H9 (cell line): ENCODE measurements at regions not wholly inside any gene's neighbourhood (a gene's known extent, or its start where the extent isn't known, plus 50 kb on each side); places are given as distances from the start of the nearest gene placed in this dataset.

Source experiments
- DNase-seq: peaks from one replicate; pipeline ENCODE4 v3.0.0-alpha.2; 2017
- H2AFZ ChIP-seq: one replicate; pipeline ENCODE4 v1.6.1; 2013; ENCODE audit warnings: mild to moderate bottlenecking, low read length, control low read depth, moderate library complexity
- H2AK5ac ChIP-seq: 2 replicates; pipeline ENCODE4 v1.6.1; 2013; ENCODE audit warnings: low read length, control low read depth, mixed read lengths; ENCODE audit not compliant: insufficient read length
- H2BK120ac ChIP-seq: one replicate; pipeline ENCODE4 v1.6.1; 2013; ENCODE audit warnings: low read depth, mild to moderate bottlenecking, low read length, control low read depth, inconsistent platforms; ENCODE audit not compliant: poor library complexity, severe bottlenecking
- H2BK12ac ChIP-seq: 2 replicates; pipeline ENCODE4 v1.6.1; 2013; ENCODE audit warnings: low read length, control low read depth, mixed read lengths, low read depth; ENCODE audit not compliant: insufficient read length
- H2BK15ac ChIP-seq: 2 replicates; pipeline ENCODE4 v1.6.1; 2013; ENCODE audit warnings: low read depth, low read length, control low read depth
- H2BK20ac ChIP-seq: one replicate; pipeline ENCODE4 v1.6.1; 2013; ENCODE audit warnings: low read depth, mild to moderate bottlenecking, low read length, control low read depth, inconsistent platforms; ENCODE audit not compliant: poor library complexity, severe bottlenecking
- H2BK5ac ChIP-seq: 2 replicates; pipeline ENCODE4 v1.6.1; 2013; ENCODE audit warnings: low read length, control low read depth, mixed read lengths; ENCODE audit not compliant: insufficient read length
- H3K14ac ChIP-seq: 2 replicates; pipeline ENCODE4 v1.6.1; 2013; ENCODE audit warnings: low read length, control low read depth; ENCODE audit not compliant: insufficient read depth
- H3K18ac ChIP-seq: 2 replicates; pipeline ENCODE4 v1.6.1; 2013; ENCODE audit warnings: low read depth, mild to moderate bottlenecking, mixed read lengths, low read length, control low read depth; ENCODE audit not compliant: insufficient read length
- H3K23ac ChIP-seq: 2 replicates; pipeline ENCODE4 v1.6.1; 2013; ENCODE audit warnings: low read length, control low read depth, mixed read lengths, low read depth; ENCODE audit not compliant: insufficient read length
- H3K23me2 ChIP-seq: 2 replicates; pipeline ENCODE4 v1.6.1; 2013; ENCODE audit warnings: low read depth, mild to moderate bottlenecking, mixed read lengths, low read length, control low read depth; ENCODE audit not compliant: insufficient read length, poor library complexity, severe bottlenecking
- H3K27ac ChIP-seq: 2 replicates; pipeline ENCODE4 v1.5.1; 2013; ENCODE audit warnings: low read length, control low read depth, mixed read lengths, low read depth; ENCODE audit not compliant: insufficient read length
- H3K27me3 ChIP-seq: 2 replicates; pipeline ENCODE4 v1.6.1; 2013; ENCODE audit warnings: low read length, control low read depth, inconsistent platforms; ENCODE audit not compliant: insufficient read depth
- H3K4ac ChIP-seq: 2 replicates; pipeline ENCODE4 v1.6.1; 2013; ENCODE audit warnings: low read depth, mild to moderate bottlenecking, control low read depth, inconsistent platforms, low read length, moderate library complexity
- H3K4me1 ChIP-seq: 2 replicates; pipeline ENCODE4 v1.6.1; 2013; ENCODE audit warnings: low read length, control low read depth, inconsistent platforms; ENCODE audit not compliant: insufficient read depth
- H3K4me2 ChIP-seq: 2 replicates; pipeline ENCODE4 v1.6.1; 2013; ENCODE audit warnings: low read length, control low read depth, mixed read lengths; ENCODE audit not compliant: insufficient read length, insufficient read depth
- H3K56ac ChIP-seq: 2 replicates; pipeline ENCODE4 v1.6.1; 2013; ENCODE audit warnings: low read depth, mild to moderate bottlenecking, mixed read lengths, low read length, control low read depth; ENCODE audit not compliant: insufficient read length
- H3K79me1 ChIP-seq: 2 replicates; pipeline ENCODE4 v1.6.1; 2013; ENCODE audit warnings: low read depth, mild to moderate bottlenecking, moderate library complexity, low read length, control low read depth, inconsistent platforms; ENCODE audit not compliant: insufficient read depth, poor library complexity, severe bottlenecking
- H3K79me2 ChIP-seq: 2 replicates; pipeline ENCODE4 v1.6.1; 2013; ENCODE audit warnings: low read length, control low read depth, inconsistent platforms; ENCODE audit not compliant: insufficient read depth
- H3K9ac ChIP-seq: 2 replicates; pipeline ENCODE4 v1.6.1; 2013; ENCODE audit warnings: low read length, control low read depth, mixed read lengths; ENCODE audit not compliant: insufficient read length; ENCODE audit errors: extremely low read depth
- H3K9me3 ChIP-seq: one replicate; pipeline ENCODE4 v1.6.1; 2013; ENCODE audit warnings: low read depth, low read length, inconsistent platforms; ENCODE audit not compliant: control insufficient read depth
- H3T11ph ChIP-seq: one replicate; pipeline ENCODE4 v1.6.1; 2013; ENCODE audit warnings: mild to moderate bottlenecking, low read length, control low read depth, inconsistent platforms
- H4K20me1 ChIP-seq: one replicate; pipeline ENCODE4 v1.6.1; 2013; ENCODE audit not compliant: control insufficient read depth, insufficient read length, insufficient read depth
- H4K5ac ChIP-seq: 2 replicates; pipeline ENCODE4 v1.6.1; 2013; ENCODE audit warnings: low read depth, mild to moderate bottlenecking, mixed read lengths, low read length, control low read depth; ENCODE audit not compliant: insufficient read length
- H4K8ac ChIP-seq: replicated peaks from 2 replicates; pipeline ENCODE4 v1.6.1; 2013; ENCODE audit warnings: low read length, control low read depth, mixed read lengths, low read depth; ENCODE audit not compliant: insufficient read length
- H4K91ac ChIP-seq: 2 replicates; pipeline ENCODE4 v1.6.1; 2013; ENCODE audit warnings: low read depth, mild to moderate bottlenecking, moderate library complexity, mixed read lengths, low read length, control low read depth; ENCODE audit not compliant: insufficient read length
- H3K27ac Mint-ChIP-seq, 3 experiments: 2 replicates in 2 of 3; 3 replicates in 1 of 3; pipeline ENCODE4 v1.8.0; 2020 to 2021; ENCODE audit warnings: mixed read lengths in 3 of 3, mild to moderate bottlenecking in 1 of 3, moderate library complexity in 1 of 3
- H3K27me3 Mint-ChIP-seq: 2 replicates; pipeline ENCODE4 v1.8.0; 2021; ENCODE audit warnings: low read depth, mild to moderate bottlenecking, moderate library complexity, mixed read lengths
- H3K36me3 Mint-ChIP-seq, 3 experiments: 2 replicates in 2 of 3; 3 replicates in 1 of 3; pipeline ENCODE4 v1.8.0; 2020 to 2021; ENCODE audit warnings: low read depth in 3 of 3, mixed read lengths in 3 of 3; ENCODE audit not compliant: insufficient read depth in 1 of 3
- H3K4me1 Mint-ChIP-seq, 2 experiments: 2 replicates each; pipeline ENCODE4 v1.8.0; 2020; ENCODE audit warnings: mixed read lengths in 2 of 2
- H3K4me3 Mint-ChIP-seq, 2 experiments: 2 replicates in 1 of 2; 3 replicates in 1 of 2; pipeline ENCODE4 v1.8.0; 2020 to 2021; ENCODE audit warnings: mild to moderate bottlenecking in 2 of 2, mixed read lengths in 2 of 2, moderate library complexity in 1 of 2
- H3K9me3 Mint-ChIP-seq, 2 experiments: 2 replicates in 1 of 2; 3 replicates in 1 of 2; pipeline ENCODE4 v1.8.0; 2020; ENCODE audit warnings: mild to moderate bottlenecking in 2 of 2, mixed read lengths in 2 of 2, moderate library complexity in 1 of 2
- WGBS: extraction: QIAGEN DNeasy Blood & Tissue Kit; methylation state at CpG from one replicate; pipeline ENCODE4 v1.1.7; 2013; ENCODE audit warnings: missing lambda C conversion rate, low lambda C conversion rate, mixed read lengths; ENCODE audit not compliant: insufficient read length; ENCODE audit errors: extremely low coverage; 5-methylcytosine and 5-hydroxymethylcytosine counted together
- TF ChIP-seq, protein P1 (sequence below): fragments of 200-600 bp; sonication (generic); conservative IDR thresholded peaks from 3 replicates; pipeline ENCODE4 v1.8.0; 2021; ENCODE audit warnings: antibody characterized with exemption, mild to moderate bottlenecking

DNA sequence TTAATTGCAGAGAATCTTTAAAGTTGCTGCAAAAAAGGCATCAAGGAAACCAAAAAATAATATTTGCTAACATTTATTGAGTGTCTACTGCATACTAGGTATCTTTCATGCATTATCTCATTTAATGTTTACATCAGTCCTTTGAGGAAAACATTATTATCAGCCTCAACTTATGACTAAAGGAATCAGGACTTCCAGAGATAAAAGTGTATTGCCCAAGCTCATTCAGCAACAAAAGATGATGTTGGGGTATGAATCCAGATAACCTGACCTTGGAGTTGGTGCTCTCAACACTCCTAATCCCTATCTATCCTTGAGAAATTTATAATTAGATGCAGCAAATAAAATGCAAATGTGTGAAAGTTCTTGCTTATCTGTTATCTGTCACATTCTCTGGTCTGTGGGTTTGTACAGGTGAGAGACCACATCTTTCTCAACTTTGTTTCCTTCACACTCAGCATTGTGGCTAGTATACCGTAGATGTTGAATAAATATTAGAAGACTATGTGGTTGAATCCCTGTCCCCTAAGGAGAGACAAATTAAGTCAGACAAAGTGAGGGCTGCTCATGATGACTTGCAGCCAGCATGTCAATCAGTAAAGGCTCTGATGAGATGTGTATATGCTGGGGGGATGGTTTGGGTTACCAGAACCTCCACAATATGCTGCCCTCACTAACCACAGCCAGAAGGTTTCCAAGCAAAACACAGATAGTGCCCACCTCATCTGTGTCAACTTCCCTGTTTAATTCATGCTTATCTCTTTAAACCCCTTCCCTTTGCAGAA, 82.6 kb downstream of the NOG start:
- H2BK5ac ChIP-seq: no peak overlapping the region
- H3K79me1 ChIP-seq: no peaks in the 10 kb centered on the region
- no peak overlapping the region for H4K5ac ChIP-seq
- peaks cover 5% of the 10 kb centered on the region for H3K23me2 ChIP-seq
- no peak for DNase-seq
- H3K27ac Mint-ChIP-seq: no peak overlapping the region
- no peak overlapping the region for H3K4me3 Mint-ChIP-seq
- TF ChIP-seq, protein P1, sequence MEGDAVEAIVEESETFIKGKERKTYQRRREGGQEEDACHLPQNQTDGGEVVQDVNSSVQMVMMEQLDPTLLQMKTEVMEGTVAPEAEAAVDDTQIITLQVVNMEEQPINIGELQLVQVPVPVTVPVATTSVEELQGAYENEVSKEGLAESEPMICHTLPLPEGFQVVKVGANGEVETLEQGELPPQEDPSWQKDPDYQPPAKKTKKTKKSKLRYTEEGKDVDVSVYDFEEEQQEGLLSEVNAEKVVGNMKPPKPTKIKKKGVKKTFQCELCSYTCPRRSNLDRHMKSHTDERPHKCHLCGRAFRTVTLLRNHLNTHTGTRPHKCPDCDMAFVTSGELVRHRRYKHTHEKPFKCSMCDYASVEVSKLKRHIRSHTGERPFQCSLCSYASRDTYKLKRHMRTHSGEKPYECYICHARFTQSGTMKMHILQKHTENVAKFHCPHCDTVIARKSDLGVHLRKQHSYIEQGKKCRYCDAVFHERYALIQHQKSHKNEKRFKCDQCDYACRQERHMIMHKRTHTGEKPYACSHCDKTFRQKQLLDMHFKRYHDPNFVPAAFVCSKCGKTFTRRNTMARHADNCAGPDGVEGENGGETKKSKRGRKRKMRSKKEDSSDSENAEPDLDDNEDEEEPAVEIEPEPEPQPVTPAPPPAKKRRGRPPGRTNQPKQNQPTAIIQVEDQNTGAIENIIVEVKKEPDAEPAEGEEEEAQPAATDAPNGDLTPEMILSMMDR: no peak
- H3K27me3 ChIP-seq: peaks cover 10% of the 10 kb centered on the region; the same call in 1 of the 2 replicates
- no peak overlapping the region for H3K14ac ChIP-seq
- peaks cover 16% of the 10 kb centered on the region for H3K27me3 Mint-ChIP-seq
- no peak overlapping the region for H3K4ac ChIP-seq
- no peaks in the 10 kb centered on the region for H3K9me3 ChIP-seq
- no peak overlapping the region for H3K4me2 ChIP-seq
- peaks cover 0 to 2% of the 10 kb centered on the region in 2 experiments; a peak in 3 of 5 replicates for H3K9me3 Mint-ChIP-seq
- no CpG with 5 or more reads among the region's 1 CpG for WGBS
- no peak overlapping the region for H4K8ac ChIP-seq
- H2BK120ac ChIP-seq: no peak overlapping the region
- no peak overlapping the region for H2BK20ac ChIP-seq
- H3K27ac ChIP-seq: no peak overlapping the region
- H4K20me1 ChIP-seq: no peaks in the 10 kb centered on the region
- H2BK15ac ChIP-seq: no peak overlapping the region
- no peak overlapping the region for H2AK5ac ChIP-seq
- no peak overlapping the region for H3T11ph ChIP-seq
- H2BK12ac ChIP-seq: no peak overlapping the region
- H3K9ac ChIP-seq: no peak overlapping the region
- no peak overlapping the region for H3K18ac ChIP-seq
- H3K56ac ChIP-seq: no peak overlapping the region
- no peaks in the 10 kb centered on the region for H3K36me3 Mint-ChIP-seq
- H3K23ac ChIP-seq: no peak overlapping the region
- no peaks in the 10 kb centered on the region; the same call in 1 of the 2 replicates for H3K4me1 ChIP-seq
- peaks cover 5 to 6% of the 10 kb centered on the region in 2 experiments; a peak in 2 of 4 replicates for H3K4me1 Mint-ChIP-seq
- no peak overlapping the region for H4K91ac ChIP-seq
- no peaks in the 10 kb centered on the region for H3K79me2 ChIP-seq
- H2AFZ ChIP-seq: no peak overlapping the region
